HepG2 (cell line): ENCODE measurements at regions not wholly inside any gene's neighbourhood (a gene's known extent, or its start where the extent isn't known, plus 50 kb on each side); places are given as distances from the start of the nearest gene placed in this dataset.

Experiments used
- ATAC-seq: fragments of 200-7000 bp; cut with Tn5 transposase; 3 replicates; pipeline ENCODE4 v1.9.1; 2020; ENCODE audit warnings: mild to moderate bottlenecking, moderate library complexity
- BruUV-seq: library from RNA; stranded (reverse); fragments of 400-500 nt; replicated peaks from 2 replicates; lab custom pipeline; 2021; lab: Mats Ljungman, UMichigan
- CTCF ChIA-PET: fragments of 300-600 bp; formaldehyde crosslinking; extraction: SDS; loops from one replicate; lab custom pipeline; 2021; ENCODE audit warnings: low total read pairs, inconsistent platforms, low intra/inter-chr PET ratio; lab: Yijun Ruan, JAX
- POLR2A ChIA-PET: fragments of 350-600 bp; sonication (Branson Sonifier 250); formaldehyde crosslinking; loops from one replicate; lab custom pipeline; 2020; ENCODE audit warnings: antibody characterized with exemption, inconsistent platforms; lab: Yijun Ruan, JAX
- DNase-seq: peaks from one replicate; pipeline ENCODE4 v3.0.0-alpha.2; 2015; ENCODE audit warnings: low spot score
- FAIRE-seq: peaks from 3 replicates; lab custom pipeline; 2011; peaks lifted over from hg19 to GRCh38; lab: Jason Lieb, UNC
- H2AFZ ChIP-seq: one replicate; pipeline ENCODE4 v1.6.1; 2011; ENCODE audit warnings: low read length, inconsistent platforms
- H3K27ac ChIP-seq: fragments of 300-600 bp; 3 replicates; pipeline ENCODE4 v1.8.0; 2011; ENCODE audit warnings: mixed run types, mild to moderate bottlenecking, mixed read lengths, low read length, inconsistent platforms; ENCODE audit not compliant: insufficient read depth; ENCODE audit errors: extremely low read length
- H3K27me3 ChIP-seq, 2 experiments: fragments of 200-600 bp in 1 of 2; 2 replicates in 1 of 2; 3 replicates in 1 of 2; pipeline versions ENCODE4 v1.6.0 to v1.8.0; 2011; ENCODE audit warnings: low read length in 2 of 2, mild to moderate bottlenecking in 2 of 2, moderate library complexity in 2 of 2, inconsistent platforms in 1 of 2; ENCODE audit not compliant: insufficient read depth in 2 of 2, control insufficient read depth in 1 of 2
- H3K36me3 ChIP-seq, 2 experiments: fragments of 200-600 bp in 1 of 2; replicated peaks in 1 of 2; 2 replicates in 1 of 2; 3 replicates in 1 of 2; pipeline versions ENCODE4 v1.5.1 to v1.8.0; 2011; ENCODE audit warnings: low read length in 2 of 2, inconsistent platforms in 1 of 2; ENCODE audit not compliant: insufficient read depth in 2 of 2, control insufficient read depth in 1 of 2
- H3K4me1 ChIP-seq: 2 replicates; pipeline ENCODE4 v1.5.1; 2012; ENCODE audit warnings: low read length, inconsistent platforms; ENCODE audit not compliant: insufficient read depth
- H3K4me2 ChIP-seq: 2 replicates; pipeline ENCODE4 v1.6.0; 2011; ENCODE audit warnings: low read depth, low read length, inconsistent platforms
- H3K4me3 ChIP-seq, 3 experiments: fragments of 200-600 bp in 1 of 3; sonication (generic), shearing (Covaris generic) in 1 of 3; replicated peaks in 1 of 3; 2 replicates each; pipeline ENCODE4 v1.5.1; 2011 to 2016; ENCODE audit warnings: low read length in 3 of 3, inconsistent platforms in 2 of 3, low read depth in 2 of 3, mild to moderate bottlenecking in 2 of 3, control low read depth in 1 of 3, mixed read lengths in 1 of 3; ENCODE audit not compliant: insufficient read depth in 1 of 3
- H3K79me2 ChIP-seq: one replicate; pipeline ENCODE4 v1.6.1; 2011; ENCODE audit warnings: low read length, inconsistent platforms; ENCODE audit not compliant: insufficient read depth
- H3K9ac ChIP-seq: 2 replicates; pipeline ENCODE4 v1.6.0; 2011; ENCODE audit warnings: mild to moderate bottlenecking, low read depth, low read length, inconsistent platforms; ENCODE audit not compliant: insufficient read depth
- H3K9me3 ChIP-seq: 2 replicates; pipeline ENCODE4 v1.5.1; 2012; ENCODE audit warnings: mild to moderate bottlenecking, low read length
- H4K20me1 ChIP-seq: 2 replicates; pipeline ENCODE4 v1.6.0; 2011; ENCODE audit warnings: inconsistent platforms, mild to moderate bottlenecking, low read length, moderate library complexity; ENCODE audit not compliant: insufficient read depth
- HOMEZ ChIP-seq: IDR thresholded peaks from 2 replicates; pipeline ENCODE4 v1.6.1; 2016; ENCODE audit warnings: low read depth
- MAFF ChIP-seq: IDR thresholded peaks from 2 replicates; pipeline ENCODE4 v1.6.1; 2011; ENCODE audit warnings: low read depth, low read length, improper control_type of control experiment
- MAFK ChIP-seq, 2 experiments: IDR thresholded peaks in 1 of 2; conservative IDR thresholded peaks in 1 of 2; 2 replicates each; pipeline ENCODE4 v1.6.1; 2011; ENCODE audit warnings: improper control_type of control experiment in 2 of 2, low read length in 2 of 2
- MTF2 ChIP-seq: sonication (generic); formaldehyde crosslinking; IDR thresholded peaks from 2 replicates; pipeline ENCODE4 v1.5.0; 2020; ENCODE audit warnings: missing genetic modification reagents, borderline replicate concordance
- ZNF580 ChIP-seq: IDR thresholded peaks from 2 replicates; pipeline ENCODE4 v1.6.1; 2016; ENCODE audit warnings: low read depth, borderline replicate concordance
- WGBS: methylation state at CpG from one replicate; pipeline ENCODE4 v1.1.6; 2017; ENCODE audit warnings: low lambda C conversion rate; 5-methylcytosine and 5-hydroxymethylcytosine counted together
- in situ Hi-C: cut with HindIII; loops from 2 replicates; pipeline ENCODE4 v1.10.0; 2017; ENCODE audit warnings: low pct_unique_long_range_greater_than_20kb; ENCODE audit not compliant: extremely low pct_ligation_motif_present
- intact Hi-C: fragments of 100-400 bp; cut with micrococcal nuclease; formaldehyde crosslinking; loops from one replicate; pipeline ENCODE4 v1.10.0; 2022; ENCODE audit not compliant: unreplicated experiment

GRCh38 chr2:186274936-186275575 lies 211.0 kb upstream of the ZC3H15 start:
- Histone ChIP-seq H3K9ac (no peak overlapping the region), H3K27me3 (no peaks in the 10 kb centered on the region), H3K36me3 (no peaks in the 10 kb centered on the region), H3K4me3 (no peak overlapping the region), H3K79me2 (no peaks in the 10 kb centered on the region), H2AFZ (no peak overlapping the region), H3K27ac (no peak overlapping the region), H3K9me3 (no peaks in the 10 kb centered on the region), H3K4me2 (no peak overlapping the region), H3K4me1 (no peaks in the 10 kb centered on the region), H4K20me1 (no peaks in the 10 kb centered on the region)
- TF ChIP-seq MTF2 (CRISPR knock-in tag) (no peak), HOMEZ (CRISPR knock-in tag) (peak; percentile 58; the same call in 1 of the 2 replicates)
- FAIRE-seq (no peak), ATAC-seq (no peak), DNase-seq (peak; percentile 27)
- ChIA-PET CTCF (no interaction called here), POLR2A (no interaction called here)
- BruUV-seq = no TSS peak
- 85% methylated on average over 6 of the region's 6 CpGs for WGBS
- intact Hi-C loops (no loop called here), in situ Hi-C loops (loop anchor here (25.0 kb wide), 1 partner anchor 663 kb away; no protein-coding TSS in a partner anchor)

- Histone ChIP-seq H3K27ac (no peak overlapping the region), H2AFZ (no peak overlapping the region), H3K9me3 (no peaks in the 10 kb centered on the region), H3K4me3 (no peak overlapping the region), H3K9ac (no peak overlapping the region), H3K79me2 (no peaks in the 10 kb centered on the region), H3K4me1 (no peaks in the 10 kb centered on the region), H3K36me3 (no peaks in the 10 kb centered on the region), H4K20me1 (no peaks in the 10 kb centered on the region), H3K4me2 (no peak overlapping the region), H3K27me3 (no peaks in the 10 kb centered on the region)
- TF ChIP-seq ZNF580 = no peak
- peak; percentile 54 to 80; a peak in 3 of 4 replicates for TF ChIP-seq MAFK (conservative IDR thresholded peaks at IDR 0.05 in 1 of 2, IDR thresholded peaks at IDR 0.05 in 1 of 2; ENCODE audit: low read length in 2 of 2)
- TF ChIP-seq MAFF = peak; percentile 58; the same call in 1 of the 2 replicates
- BruUV-seq = no TSS peak
- DNase-seq (no peak), ATAC-seq (no peak), FAIRE-seq (no peak)
- POLR2A ChIA-PET = no interaction called here
- 98% methylated on average over 2 of the region's 2 CpGs for WGBS
- CTCF ChIA-PET = no interaction called here
- intact Hi-C loops = no loop called here
- in situ Hi-C loops = no loop called here
These were observed 209.2 kb upstream of the ZC3H15 start for GRCh38 chr2:186276909-186277308.
